ENCODE measurements at regions not wholly inside any gene's neighbourhood (a gene's known extent, or its start where the extent isn't known, plus 50 kb on each side); places are given as distances from the start of the nearest gene placed in this dataset.

- Histone ChIP-seq H4K20me1 (ENCODE audit: insufficient read depth, low read length) (no peaks in the 10 kb centered on the region), H2AFZ (ENCODE audit: low read depth, low read length) (no peak overlapping the region), H3K79me2 (ENCODE audit: low read length) (no peaks in the 10 kb centered on the region), H3K9me3 (ENCODE audit: insufficient read depth, low read length) (no peaks in the 10 kb centered on the region), H3K27ac (ENCODE audit: low read length) (no peak overlapping the region), H3K4me2 (ENCODE audit: low read length) (no peak overlapping the region), H3K9ac (ENCODE audit: low read length) (no peak overlapping the region), H3K4me3 (ENCODE audit: low read length) (no peak overlapping the region), H3K27me3 (ENCODE audit: low read depth, low read length) (no peaks in the 10 kb centered on the region), H3K36me3 (replicated peaks; ENCODE audit: low read depth, low read length) (no peaks in the 10 kb centered on the region), H3K4me1 (ENCODE audit: low read length) (0 out of 2 replicates have a peak, but pooled peaks cover 3% of the 10 kb centered on the region)
- TF ChIP-seq, protein P1, sequence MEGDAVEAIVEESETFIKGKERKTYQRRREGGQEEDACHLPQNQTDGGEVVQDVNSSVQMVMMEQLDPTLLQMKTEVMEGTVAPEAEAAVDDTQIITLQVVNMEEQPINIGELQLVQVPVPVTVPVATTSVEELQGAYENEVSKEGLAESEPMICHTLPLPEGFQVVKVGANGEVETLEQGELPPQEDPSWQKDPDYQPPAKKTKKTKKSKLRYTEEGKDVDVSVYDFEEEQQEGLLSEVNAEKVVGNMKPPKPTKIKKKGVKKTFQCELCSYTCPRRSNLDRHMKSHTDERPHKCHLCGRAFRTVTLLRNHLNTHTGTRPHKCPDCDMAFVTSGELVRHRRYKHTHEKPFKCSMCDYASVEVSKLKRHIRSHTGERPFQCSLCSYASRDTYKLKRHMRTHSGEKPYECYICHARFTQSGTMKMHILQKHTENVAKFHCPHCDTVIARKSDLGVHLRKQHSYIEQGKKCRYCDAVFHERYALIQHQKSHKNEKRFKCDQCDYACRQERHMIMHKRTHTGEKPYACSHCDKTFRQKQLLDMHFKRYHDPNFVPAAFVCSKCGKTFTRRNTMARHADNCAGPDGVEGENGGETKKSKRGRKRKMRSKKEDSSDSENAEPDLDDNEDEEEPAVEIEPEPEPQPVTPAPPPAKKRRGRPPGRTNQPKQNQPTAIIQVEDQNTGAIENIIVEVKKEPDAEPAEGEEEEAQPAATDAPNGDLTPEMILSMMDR (IDR thresholded peaks at IDR 0.05; ENCODE audit: low read depth, low read length): no peak
- no peak for TF ChIP-seq EZH2phosphoT487 (IDR thresholded peaks at IDR 0.05; ENCODE audit: low read depth)
Observed at GRCh38 chr10:83806717-83807116, 332.6 kb upstream of the GHITM start.

DNA sequence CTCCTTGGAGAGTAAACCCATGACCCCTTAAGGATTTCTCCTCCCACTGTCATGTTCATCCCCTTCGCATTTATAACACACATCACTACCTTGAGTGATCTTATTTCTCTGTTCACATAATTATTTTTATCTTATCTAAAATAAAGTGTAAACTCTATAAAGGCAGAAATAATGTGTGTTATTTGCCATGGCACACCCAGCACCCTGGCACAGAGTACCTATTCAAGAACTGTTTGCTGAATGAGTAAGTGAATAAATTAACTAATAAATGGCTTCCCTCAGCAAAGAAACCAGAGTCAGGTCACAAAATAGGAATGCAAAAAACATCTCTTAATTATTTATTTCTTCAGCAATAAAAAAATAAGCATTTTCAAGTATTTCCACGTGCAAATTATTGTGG lies 330.3 kb upstream of the GHITM start:
- no peak overlapping the region for H3K27ac ChIP-seq (ENCODE audit: low read length)
- no peak overlapping the region for H3K4me2 ChIP-seq (ENCODE audit: low read length)
- no peaks in the 10 kb centered on the region for H3K27me3 ChIP-seq (ENCODE audit: low read depth, low read length)
- no peak overlapping the region for H3K4me3 ChIP-seq (ENCODE audit: low read length)
- H3K36me3 ChIP-seq (replicated peaks; ENCODE audit: low read depth, low read length): no peaks in the 10 kb centered on the region
- no peak overlapping the region for H3K9ac ChIP-seq (ENCODE audit: low read length)
- TF ChIP-seq, protein P1 (IDR thresholded peaks at IDR 0.05; ENCODE audit: low read depth, low read length): no peak
- no peak for TF ChIP-seq EZH2phosphoT487 (IDR thresholded peaks at IDR 0.05; ENCODE audit: low read depth)
- no peaks in the 10 kb centered on the region for H3K79me2 ChIP-seq (ENCODE audit: low read length)
- no peak overlapping the region for H2AFZ ChIP-seq (ENCODE audit: low read depth, low read length)
- H3K9me3 ChIP-seq (ENCODE audit: insufficient read depth, low read length): no peaks in the 10 kb centered on the region
- no peaks in the 10 kb centered on the region for H4K20me1 ChIP-seq (ENCODE audit: insufficient read depth, low read length)
- 0 out of 2 replicates have a peak, but pooled peaks cover 3% of the 10 kb centered on the region for H3K4me1 ChIP-seq (ENCODE audit: low read length)

GRCh38 chr10:83816942-83817341 lies 322.4 kb upstream of the GHITM start:
- TF ChIP-seq, protein P1 (IDR thresholded peaks at IDR 0.05; ENCODE audit: low read depth, low read length): no peak
- no peak for TF ChIP-seq EZH2phosphoT487 (IDR thresholded peaks at IDR 0.05; ENCODE audit: low read depth)
- H3K9me3 ChIP-seq (ENCODE audit: insufficient read depth, low read length): no peaks in the 10 kb centered on the region
- H2AFZ ChIP-seq (ENCODE audit: low read depth, low read length): no peak overlapping the region
- H3K9ac ChIP-seq (ENCODE audit: low read length): no peak overlapping the region
- H3K4me1 ChIP-seq (ENCODE audit: low read length): no peaks in the 10 kb centered on the region
- no peaks in the 10 kb centered on the region for H3K79me2 ChIP-seq (ENCODE audit: low read length)
- H3K36me3 ChIP-seq (replicated peaks; ENCODE audit: low read depth, low read length): no peaks in the 10 kb centered on the region
- H3K4me2 ChIP-seq (ENCODE audit: low read length): no peak overlapping the region
- H4K20me1 ChIP-seq (ENCODE audit: insufficient read depth, low read length): no peaks in the 10 kb centered on the region
- no peaks in the 10 kb centered on the region for H3K27me3 ChIP-seq (ENCODE audit: low read depth, low read length)
- H3K27ac ChIP-seq (ENCODE audit: low read length): no peak overlapping the region
- no peak overlapping the region for H3K4me3 ChIP-seq (ENCODE audit: low read length)

DNA sequence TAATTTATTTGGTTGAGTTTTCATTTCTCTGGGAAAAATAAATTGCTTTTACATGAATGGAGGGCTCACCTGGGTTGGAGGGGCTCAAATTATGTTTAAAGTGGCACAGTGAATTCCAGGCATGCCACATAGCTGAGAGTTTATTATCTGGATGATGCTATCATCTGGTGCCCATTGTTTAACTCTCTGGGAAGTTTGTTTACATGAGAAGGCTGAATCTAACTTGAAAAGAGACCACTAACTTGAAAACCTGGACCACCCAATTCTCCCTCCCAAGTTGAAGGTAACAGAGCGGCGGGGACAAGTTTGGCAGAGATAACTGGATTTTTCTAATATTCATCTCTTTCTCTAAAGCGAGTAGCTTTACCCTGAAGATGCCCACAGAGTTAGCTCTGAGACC lies 321.5 kb upstream of the GHITM start:
- H2AFZ ChIP-seq (ENCODE audit: low read depth, low read length): no peak overlapping the region
- H3K36me3 ChIP-seq (replicated peaks; ENCODE audit: low read depth, low read length): no peaks in the 10 kb centered on the region

More for the DNA sequence above, 321.5 kb upstream of the GHITM start:
- no peaks in the 10 kb centered on the region for H3K9me3 ChIP-seq (ENCODE audit: insufficient read depth, low read length)
- no peak overlapping the region for H3K4me3 ChIP-seq (ENCODE audit: low read length)
- TF ChIP-seq, protein P1 (IDR thresholded peaks at IDR 0.05; ENCODE audit: low read depth, low read length): no peak
- TF ChIP-seq EZH2phosphoT487 (IDR thresholded peaks at IDR 0.05; ENCODE audit: low read depth): no peak
- no peaks in the 10 kb centered on the region for H3K4me1 ChIP-seq (ENCODE audit: low read length)
- no peaks in the 10 kb centered on the region for H4K20me1 ChIP-seq (ENCODE audit: insufficient read depth, low read length)
- H3K27ac ChIP-seq (ENCODE audit: low read length): no peak overlapping the region
- H3K9ac ChIP-seq (ENCODE audit: low read length): no peak overlapping the region
- H3K27me3 ChIP-seq (ENCODE audit: low read depth, low read length): no peaks in the 10 kb centered on the region
- H3K79me2 ChIP-seq (ENCODE audit: low read length): no peaks in the 10 kb centered on the region
- no peak overlapping the region for H3K4me2 ChIP-seq (ENCODE audit: low read length)
